ENCODE measurements at regions not wholly inside any gene's neighbourhood (a gene's known extent, or its start where the extent isn't known, plus 50 kb on each side); places are given as distances from the start of the nearest gene placed in this dataset.

- ATAC-seq (ENCODE audit: low read depth) (no peak), DNase-seq (no peak)
- CTCF ChIA-PET, result no interaction called here
- H3K27me3 Mint-ChIP-seq, result no peaks in the 10 kb centered on the region
- no peak overlapping the region for H3K4me3 Mint-ChIP-seq
- no peaks in the 10 kb centered on the region for H3K9me3 Mint-ChIP-seq
- no peak overlapping the region for H3K27ac Mint-ChIP-seq
- intact Hi-C loops (cut with micrococcal nuclease), result no loop called here
- POLR2A ChIA-PET, result no interaction called here
- no peak for TF ChIP-seq CTCF (IDR thresholded peaks at IDR 0.05)
- H3K4me1 Mint-ChIP-seq, result no peaks in the 10 kb centered on the region
- H3K36me3 Mint-ChIP-seq (ENCODE audit: low read depth), result no peaks in the 10 kb centered on the region
Observed at GRCh38 chrX:137354851-137355250, 211.1 kb upstream of the ZIC3 start.

GRCh38 chrX:137353404-137353803 lies 212.5 kb upstream of the ZIC3 start:
- Mint-ChIP-seq H3K4me1 (no peaks in the 10 kb centered on the region), H3K4me3 (no peak overlapping the region), H3K9me3 (no peaks in the 10 kb centered on the region), H3K27me3 (no peaks in the 10 kb centered on the region), H3K27ac (no peak overlapping the region), H3K36me3 (ENCODE audit: low read depth) (no peaks in the 10 kb centered on the region)
- no peak for ATAC-seq (ENCODE audit: low read depth)
- ChIA-PET CTCF (no interaction called here), POLR2A (no interaction called here)
- no peak for DNase-seq
- intact Hi-C loops (cut with micrococcal nuclease), result no loop called here
- no peak for TF ChIP-seq CTCF (IDR thresholded peaks at IDR 0.05)

GRCh38 chrX:137352101-137352660 lies 213.7 kb upstream of the ZIC3 start:
- ChIA-PET CTCF (no interaction called here), POLR2A (no interaction called here)
- intact Hi-C loops (cut with micrococcal nuclease), result no loop called here
- Mint-ChIP-seq H3K27me3 (no peaks in the 10 kb centered on the region), H3K4me3 (no peak overlapping the region), H3K27ac (no peak overlapping the region), H3K4me1 (no peaks in the 10 kb centered on the region), H3K36me3 (ENCODE audit: low read depth) (no peaks in the 10 kb centered on the region), H3K9me3 (no peaks in the 10 kb centered on the region)
- DNase-seq, result no peak
- TF ChIP-seq CTCF (IDR thresholded peaks at IDR 0.05), result no peak
- ATAC-seq (ENCODE audit: low read depth), result no peak

GRCh38 chrX:137342969-137343368 lies 223.0 kb upstream of the ZIC3 start:
- ChIA-PET CTCF (no interaction called here), POLR2A (no interaction called here)
- TF ChIP-seq CTCF (IDR thresholded peaks at IDR 0.05), result no peak
- no peaks in the 10 kb centered on the region for H3K4me1 Mint-ChIP-seq
- H3K4me3 Mint-ChIP-seq, result no peak overlapping the region
- no peak overlapping the region for H3K27ac Mint-ChIP-seq
- no peaks in the 10 kb centered on the region for H3K36me3 Mint-ChIP-seq (ENCODE audit: low read depth)
- no peak for DNase-seq
- no peaks in the 10 kb centered on the region for H3K9me3 Mint-ChIP-seq
- no peaks in the 10 kb centered on the region for H3K27me3 Mint-ChIP-seq
- intact Hi-C loops (cut with micrococcal nuclease), result no loop called here
- ATAC-seq (ENCODE audit: low read depth), result no peak

- no peaks in the 10 kb centered on the region for H3K9me3 Mint-ChIP-seq
- H3K27me3 Mint-ChIP-seq, result no peaks in the 10 kb centered on the region
- no peak for TF ChIP-seq CTCF (IDR thresholded peaks at IDR 0.05)
- CTCF ChIA-PET, result no interaction called here
- H3K4me3 Mint-ChIP-seq, result no peak overlapping the region
- no peaks in the 10 kb centered on the region for H3K36me3 Mint-ChIP-seq (ENCODE audit: low read depth)
- POLR2A ChIA-PET, result no interaction called here
- H3K4me1 Mint-ChIP-seq, result no peaks in the 10 kb centered on the region
- no peak for DNase-seq
- intact Hi-C loops (cut with micrococcal nuclease), result no loop called here
- no peak overlapping the region for H3K27ac Mint-ChIP-seq
- no peak for ATAC-seq (ENCODE audit: low read depth)
Observed at GRCh38 chrX:137313627-137314026, 252.3 kb upstream of the ZIC3 start.
